DOHH2 (cell line): ENCODE measurements at regions not wholly inside any gene's neighbourhood (a gene's known extent, or its start where the extent isn't known, plus 50 kb on each side); places are given as distances from the start of the nearest gene placed in this dataset.

Experiments
- CTCF ChIP-seq: fragments of 200-600 bp; sonication (generic); IDR thresholded peaks from one replicate; pipeline ENCODE4 v1.5.1; 2014; ENCODE audit warnings: antibody characterized with exemption, mild to moderate bottlenecking, low read depth, low read length; ENCODE audit not compliant: poor library complexity, severe bottlenecking
- EZH2phosphoT487 ChIP-seq: fragments of 200-600 bp; sonication (generic); IDR thresholded peaks from 2 replicates; pipeline ENCODE4 v1.6.1; 2017; ENCODE audit warnings: borderline replicate concordance, mild to moderate bottlenecking, antibody characterized with exemption, low read length, moderate library complexity, mixed read lengths

DNA sequence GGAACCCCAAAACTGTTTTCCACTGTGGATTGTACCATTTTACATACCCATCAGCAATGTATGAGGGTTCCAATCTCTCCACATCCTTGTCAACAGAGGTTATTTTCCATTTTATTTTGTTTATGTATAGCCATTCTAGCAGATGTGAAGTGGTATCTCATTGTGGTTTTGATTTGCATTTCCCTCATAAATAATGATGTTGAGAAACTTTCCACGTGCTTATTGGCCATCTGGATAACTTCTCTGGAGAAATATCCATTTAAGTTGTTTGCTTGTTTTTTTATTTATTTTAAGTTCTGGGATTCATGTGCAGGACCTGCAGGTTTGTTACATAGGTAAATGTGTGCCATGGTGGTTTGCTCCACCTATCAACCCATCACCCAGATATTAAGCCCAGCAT, 280.2 kb upstream of the USP25 start:
- TF ChIP-seq CTCF (no peak), EZH2phosphoT487 (no peak)
